ENCODE measurements at regions not wholly inside any gene's neighbourhood (a gene's known extent, or its start where the extent isn't known, plus 50 kb on each side); places are given as distances from the start of the nearest gene placed in this dataset.

GRCh38 chr1:106222403-106222802, 834.1 kb upstream of the PRMT6 start:
- no peak for TF ChIP-seq CTCF (IDR thresholded peaks at IDR 0.05 in 8 of 11, conservative IDR thresholded peaks at IDR 0.05 in 3 of 11)
- TF ChIP-seq POLR2A (IDR thresholded peaks at IDR 0.05), result no peak
